ENCODE measurements at regions not wholly inside any gene's neighbourhood (a gene's known extent, or its start where the extent isn't known, plus 50 kb on each side); places are given as distances from the start of the nearest gene placed in this dataset.
"Not testable (repeated sequence)": the region's sequence is repeated elsewhere in the genome, so short reads cannot be mapped to it uniquely, and the experiment has no call there.

GRCh38 chr3:144524531-144524930 lies 552.9 kb downstream of the DIPK2A start:
- DNase-seq: no peak

DNA sequence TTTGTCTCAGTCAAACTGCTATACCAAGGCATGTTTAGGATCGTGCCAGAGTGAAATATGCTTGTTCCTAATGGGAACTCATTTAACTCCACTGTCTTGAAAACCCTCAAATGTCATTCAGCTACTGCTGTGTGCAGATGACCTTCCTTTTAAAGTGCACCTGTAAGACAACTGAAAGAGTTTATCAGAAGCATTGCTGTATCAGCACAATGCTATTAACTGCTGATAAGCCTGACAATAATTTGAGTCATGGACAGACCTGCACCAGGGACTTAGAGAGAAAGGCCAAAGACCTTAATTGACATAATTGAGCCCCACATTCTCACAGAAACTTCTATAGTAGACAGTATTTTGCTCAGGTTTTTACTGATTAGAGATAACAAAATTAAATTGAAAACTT lies 557.9 kb downstream of the DIPK2A start:
- no peak for DNase-seq

GRCh38 chr3:144544871-144545270 lies 573.2 kb downstream of the DIPK2A start:
- DNase-seq: no peak

- no peak for DNase-seq
Observed at GRCh38 chr3:144546539-144546938, 574.9 kb downstream of the DIPK2A start.

GRCh38 chr3:144548346-144548745 lies 576.7 kb downstream of the DIPK2A start:
- no peak for DNase-seq

GRCh38 chr3:144549166-144549565 lies 577.5 kb downstream of the DIPK2A start:
- DNase-seq: peak; percentile 21

DNA sequence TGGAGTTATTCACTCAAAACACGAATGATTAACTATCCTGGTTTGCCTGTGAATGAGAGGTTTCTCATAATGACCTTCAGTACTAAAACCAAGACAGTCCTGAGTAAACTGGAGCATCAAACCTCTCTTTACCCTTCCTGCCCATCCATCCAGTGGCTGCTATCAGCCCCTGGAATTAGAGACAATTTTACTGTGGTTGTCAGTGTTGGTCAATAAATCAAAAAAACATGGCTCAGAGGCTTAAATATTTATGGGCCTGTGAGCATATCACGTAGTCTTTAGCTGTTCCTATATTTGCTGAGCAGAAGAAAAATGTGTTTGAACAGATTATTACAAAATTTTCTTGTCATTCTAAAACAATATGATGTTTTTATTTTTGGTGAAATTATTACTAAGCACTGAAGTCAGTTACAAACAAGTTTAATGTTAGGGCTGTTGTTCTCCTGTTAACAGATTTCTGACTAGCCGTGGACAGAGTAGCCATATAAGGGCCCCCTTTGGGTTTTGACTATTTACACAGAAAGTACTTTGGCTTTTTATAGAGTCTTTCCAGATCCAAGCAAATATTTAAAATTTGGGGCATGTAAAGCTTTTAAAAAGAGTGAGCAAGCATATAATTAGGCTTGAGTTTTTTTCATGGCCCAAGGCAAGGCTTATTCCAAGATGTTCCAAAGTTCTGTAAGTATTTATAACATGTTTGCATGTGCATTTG lies 580.9 kb downstream of the DIPK2A start:
- DNase-seq: no peak

GRCh38 chr3:144553301-144553700 lies 581.7 kb downstream of the DIPK2A start:
- no peak for DNase-seq

DNA sequence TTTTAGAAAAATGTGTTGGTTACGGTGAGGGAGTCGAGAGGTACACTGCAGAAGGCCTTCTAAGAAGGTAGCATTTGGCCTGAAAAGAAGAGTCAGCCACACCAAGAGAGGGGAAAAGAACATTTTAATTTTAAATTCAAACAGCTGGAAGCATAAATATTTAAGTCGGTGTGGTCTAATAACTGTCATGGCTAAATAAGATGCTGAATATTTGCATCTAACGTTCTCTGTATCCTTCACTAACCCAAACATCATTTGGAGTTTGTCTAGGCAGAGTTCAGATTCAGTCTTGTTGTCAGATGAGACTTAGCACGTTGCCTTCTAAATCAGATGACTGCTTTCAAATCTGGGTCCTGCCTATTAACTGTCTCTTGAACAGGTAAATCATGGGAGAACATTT lies 583.3 kb downstream of the DIPK2A start:
- DNase-seq: no peak

DNA sequence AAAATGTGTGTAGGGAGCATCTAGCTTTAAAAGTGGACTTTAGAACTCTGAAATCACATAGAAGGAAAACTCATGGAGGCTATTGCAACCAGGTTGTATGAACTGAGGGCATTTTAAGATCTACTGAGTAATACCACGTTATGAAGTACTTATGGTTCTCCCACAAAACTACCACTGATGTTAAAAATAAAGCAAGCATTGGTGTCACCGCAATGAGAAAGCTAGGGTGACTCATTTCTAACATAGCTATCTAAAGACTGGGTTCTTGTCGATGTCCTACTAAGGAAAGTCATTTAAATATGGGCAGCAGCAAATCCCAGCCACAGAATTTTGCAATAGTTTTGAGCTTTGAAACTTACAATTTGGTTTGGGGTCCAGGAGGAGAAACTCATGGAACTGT lies 584.8 kb downstream of the DIPK2A start:
- DNase-seq: no peak

GRCh38 chr3:144557515-144557914 lies 585.9 kb downstream of the DIPK2A start:
- no peak for DNase-seq

DNA sequence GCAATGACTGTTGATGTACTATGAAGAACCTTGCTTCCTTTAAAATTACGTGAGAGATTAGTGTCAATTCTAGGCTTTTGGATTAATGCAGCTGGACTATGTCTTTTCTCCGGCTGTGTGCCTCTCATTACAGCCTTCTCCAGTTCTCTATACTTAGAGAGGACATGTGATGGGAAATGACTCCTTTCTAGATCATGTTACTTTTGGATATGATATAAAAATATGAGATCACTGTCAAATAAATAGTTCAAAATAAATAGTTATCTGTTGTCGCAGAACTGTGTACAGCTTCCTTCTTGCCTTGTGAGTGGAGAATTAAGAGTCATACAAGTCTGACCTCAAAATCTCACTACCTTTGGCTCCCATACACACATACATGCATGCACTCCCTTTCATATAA lies 592.4 kb downstream of the DIPK2A start:
- no peak for DNase-seq

DNA sequence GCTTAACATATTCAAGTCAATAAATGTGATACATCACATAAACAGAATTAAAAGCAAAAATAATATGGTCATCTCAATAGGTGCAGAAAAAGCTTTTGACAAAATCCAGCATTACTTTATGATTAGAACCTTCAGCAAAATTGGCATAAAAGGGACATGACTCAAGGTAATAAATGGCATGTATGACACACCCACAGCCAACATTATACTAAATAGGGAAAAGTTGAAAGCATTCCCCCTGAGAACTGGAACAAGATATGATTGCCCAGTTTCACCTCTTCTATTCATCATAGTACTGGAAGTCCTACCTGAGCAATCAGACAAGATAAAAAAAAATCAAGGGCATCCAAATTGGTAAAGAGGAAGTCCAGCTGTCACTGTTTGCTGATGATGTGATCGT lies 594.7 kb downstream of the DIPK2A start:
- DNase-seq: no peak

GRCh38 chr3:144569651-144570050 lies 598.0 kb downstream of the DIPK2A start:
- DNase-seq: no peak

DNA sequence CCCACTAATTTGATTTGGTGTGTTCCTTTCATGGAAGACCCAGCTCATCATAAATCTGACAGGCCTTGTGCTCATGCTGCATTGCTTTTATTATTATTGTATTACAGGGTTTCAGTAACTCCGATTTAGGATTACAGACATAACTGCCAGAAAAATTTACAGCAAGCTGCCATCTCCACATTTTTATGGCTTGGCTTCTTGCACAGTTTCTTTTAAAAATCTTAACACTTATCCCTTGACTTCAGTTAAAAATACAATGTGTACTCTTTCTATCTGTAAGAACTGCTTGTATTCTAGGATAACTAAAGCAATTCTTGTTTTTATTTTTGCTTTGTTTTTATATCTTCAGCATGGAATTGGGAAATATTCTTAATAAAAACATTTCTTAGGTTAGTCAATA lies 612.2 kb downstream of the DIPK2A start:
- DNase-seq: no peak

GRCh38 chr3:144585408-144585807 lies 613.8 kb downstream of the DIPK2A start:
- no peak for DNase-seq

GRCh38 chr3:144585953-144586352 lies 614.3 kb downstream of the DIPK2A start:
- no peak for DNase-seq

DNA sequence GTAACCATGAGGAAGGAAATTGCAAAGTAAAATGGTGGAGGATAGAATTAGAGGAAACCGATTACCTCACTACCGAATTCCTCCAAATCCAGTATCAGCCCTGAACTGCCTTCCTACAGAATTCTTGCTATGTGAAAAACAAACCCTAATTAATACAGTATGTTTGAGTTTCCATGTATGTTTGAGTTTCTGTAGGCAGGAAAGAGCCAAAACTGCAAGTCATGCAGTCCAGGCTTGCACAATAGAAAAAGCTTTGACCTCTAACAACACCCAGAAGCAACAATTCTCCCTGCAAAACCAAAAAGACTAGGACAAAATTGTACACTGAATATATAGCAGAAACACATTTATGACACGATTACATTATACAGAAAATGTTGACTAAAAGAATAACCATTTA lies 614.8 kb downstream of the DIPK2A start:
- DNase-seq: no peak

GRCh38 chr3:144590854-144591253 lies 619.2 kb downstream of the DIPK2A start:
- no peak for DNase-seq

DNA sequence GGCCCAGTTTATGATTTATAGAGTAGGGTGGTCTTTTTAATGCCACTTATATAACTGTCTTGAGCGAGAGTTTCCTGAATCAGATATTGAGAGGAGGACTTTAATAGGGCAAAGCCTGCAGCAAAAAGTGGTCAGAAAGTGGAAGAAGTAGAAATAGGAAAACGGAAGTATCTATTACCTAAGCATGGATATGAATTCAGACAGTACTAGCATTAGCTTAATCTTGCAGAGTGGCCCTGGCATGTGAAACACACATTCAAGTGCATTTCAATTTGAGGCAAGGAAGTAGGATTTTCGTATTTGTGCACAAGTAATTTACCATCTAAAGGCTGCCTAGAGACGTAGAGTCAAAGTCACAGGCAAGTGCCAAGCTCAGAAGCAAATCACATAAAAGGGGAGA lies 622.3 kb downstream of the DIPK2A start:
- DNase-seq: no peak

- DNase-seq: not testable (repeated sequence)
Observed at GRCh38 chr3:144620236-144620635, 648.6 kb downstream of the DIPK2A start.

- no peak for DNase-seq
Observed at GRCh38 chr3:144622845-144623244, 651.2 kb downstream of the DIPK2A start.

- no peak for DNase-seq
Observed at GRCh38 chr3:144624656-144625055, 653.0 kb downstream of the DIPK2A start.

GRCh38 chr3:144626835-144627234 lies 655.2 kb downstream of the DIPK2A start:
- no peak for DNase-seq

DNA sequence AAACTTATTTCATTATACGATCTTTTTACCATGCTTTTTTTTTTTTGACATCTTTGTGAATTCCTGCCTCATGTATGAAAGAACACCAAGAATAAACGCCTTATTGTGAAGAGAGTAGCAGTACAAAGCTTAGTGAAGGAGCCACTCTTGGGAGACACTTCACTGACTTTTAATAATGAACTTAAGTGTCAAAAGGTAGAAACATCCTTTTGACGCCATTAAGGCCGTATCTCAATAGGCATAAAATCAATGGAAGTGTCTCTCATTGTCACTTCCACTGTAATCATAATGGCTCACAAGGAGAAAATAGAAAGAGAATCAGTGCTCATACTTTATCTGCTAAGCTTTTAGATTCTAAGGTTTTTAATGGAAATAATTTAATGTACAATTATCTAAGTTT lies 657.8 kb downstream of the DIPK2A start:
- no peak for DNase-seq
